Stimulated activated CD8-positive, alpha-beta memory T cell treated with anti-CD3 and anti-CD28 coated beads, Interleukin-4, amount 100 ng/mL, for 48 hours (primary cell): ENCODE measurements at regions not wholly inside any gene's neighbourhood (a gene's known extent, or its start where the extent isn't known, plus 50 kb on each side); places are given as distances from the start of the nearest gene placed in this dataset.
"Not testable (repeated sequence)": the region's sequence is repeated elsewhere in the genome, so short reads cannot be mapped to it uniquely, and the experiment has no call there.

Source experiments
- DNase-seq: peaks from one replicate; pipeline ENCODE4 v3.0.0-alpha.2; 2020

DNA sequence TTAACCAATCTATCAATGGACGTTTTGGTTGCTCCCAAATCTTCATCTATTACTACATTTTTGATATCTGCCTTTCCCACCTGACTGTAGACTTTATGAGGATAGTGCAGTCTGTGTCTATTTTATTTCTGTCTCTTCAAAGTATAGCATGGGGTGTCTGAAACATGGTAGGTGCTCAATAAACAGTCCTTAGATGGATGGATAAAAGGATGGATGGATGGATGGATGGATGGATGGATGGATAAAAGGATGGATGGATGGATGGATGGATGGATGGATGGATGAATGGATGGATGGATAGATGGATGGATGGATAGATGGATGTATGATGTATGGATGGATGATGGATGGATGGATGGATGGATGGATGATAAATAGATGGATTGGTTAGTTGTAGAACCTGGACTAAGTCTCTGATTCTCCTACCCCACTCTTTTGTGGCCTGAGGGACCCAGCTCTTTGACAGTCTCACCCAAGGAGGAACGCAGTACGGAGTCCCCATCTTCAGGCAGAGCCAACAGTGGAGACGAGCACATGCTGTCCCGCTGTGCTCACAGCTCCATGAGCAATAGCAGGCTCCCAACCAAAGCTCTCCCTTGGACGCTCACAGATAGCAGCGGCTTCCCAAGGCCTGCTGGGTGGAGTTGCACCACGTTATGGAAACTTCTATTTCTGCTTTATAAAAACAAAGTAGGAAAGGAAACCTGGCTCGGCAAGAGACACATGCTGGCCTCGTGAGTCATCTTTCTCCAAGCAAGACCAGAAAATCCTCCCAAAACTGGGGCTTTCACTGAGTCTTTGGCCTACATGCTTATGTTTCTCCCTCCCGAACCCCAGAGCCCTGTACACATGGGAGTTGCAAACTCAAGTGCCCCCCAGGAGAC, 448.0 kb downstream of the MIAT start:
- DNase-seq: no peak

DNA sequence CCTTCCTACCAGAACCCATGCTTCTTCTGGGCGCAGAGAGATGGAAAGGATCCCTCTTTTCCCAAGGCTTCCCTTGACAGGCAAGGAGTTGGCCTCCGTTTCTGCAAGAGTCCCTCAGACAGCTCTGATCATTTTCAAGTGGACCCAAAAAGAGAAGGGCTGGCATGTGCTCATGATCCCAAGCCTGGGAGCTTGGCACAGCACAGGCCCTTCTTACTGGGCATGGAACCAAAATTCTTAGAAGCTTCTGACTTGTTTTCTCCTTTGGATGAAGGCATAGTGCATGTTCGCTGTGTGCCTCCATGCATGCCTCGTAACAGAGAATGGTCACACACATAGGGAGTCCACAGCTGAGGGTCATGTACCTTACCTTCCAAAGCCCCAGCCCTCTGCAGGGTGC, 449.6 kb downstream of the MIAT start:
- DNase-seq: no peak

DNA sequence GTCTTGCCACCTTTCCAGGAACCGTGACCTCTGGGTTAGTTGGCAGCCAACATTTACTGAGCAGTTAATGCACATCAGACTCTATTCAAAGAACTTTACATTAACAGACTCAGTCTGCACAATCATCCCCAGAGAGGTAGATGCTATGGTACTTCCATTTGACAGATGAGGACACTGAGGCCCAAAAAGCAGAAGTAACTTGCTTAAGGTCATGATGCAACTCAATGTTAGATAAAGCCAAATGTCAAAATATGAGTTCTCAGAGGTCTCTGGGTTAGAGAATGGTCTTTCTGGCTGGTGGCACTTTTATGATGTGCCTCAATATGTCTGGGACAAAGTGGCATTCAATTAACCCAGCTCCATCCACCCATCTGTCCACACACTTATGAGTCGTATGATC, 450.0 kb downstream of the MIAT start:
- no peak for DNase-seq

DNA sequence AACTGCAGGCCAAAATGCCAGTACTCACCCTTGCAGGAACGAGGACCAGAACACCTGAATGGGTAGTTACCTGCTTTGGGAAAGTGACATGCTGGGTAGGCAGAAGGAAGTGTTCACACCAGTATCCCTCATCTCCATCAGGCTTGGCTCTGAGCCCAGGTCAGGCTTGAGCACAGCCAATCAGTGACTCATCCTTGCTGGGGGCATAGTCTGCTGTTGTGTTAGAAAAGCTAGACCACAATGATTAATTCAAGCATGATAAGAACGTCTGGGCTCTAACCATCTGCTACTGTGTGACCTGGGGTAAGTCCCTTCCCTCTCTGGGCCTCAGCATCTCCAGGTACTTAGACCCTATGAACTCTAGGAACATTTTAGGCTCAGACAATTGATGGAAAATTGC, 450.4 kb downstream of the MIAT start:
- DNase-seq: no peak

DNA sequence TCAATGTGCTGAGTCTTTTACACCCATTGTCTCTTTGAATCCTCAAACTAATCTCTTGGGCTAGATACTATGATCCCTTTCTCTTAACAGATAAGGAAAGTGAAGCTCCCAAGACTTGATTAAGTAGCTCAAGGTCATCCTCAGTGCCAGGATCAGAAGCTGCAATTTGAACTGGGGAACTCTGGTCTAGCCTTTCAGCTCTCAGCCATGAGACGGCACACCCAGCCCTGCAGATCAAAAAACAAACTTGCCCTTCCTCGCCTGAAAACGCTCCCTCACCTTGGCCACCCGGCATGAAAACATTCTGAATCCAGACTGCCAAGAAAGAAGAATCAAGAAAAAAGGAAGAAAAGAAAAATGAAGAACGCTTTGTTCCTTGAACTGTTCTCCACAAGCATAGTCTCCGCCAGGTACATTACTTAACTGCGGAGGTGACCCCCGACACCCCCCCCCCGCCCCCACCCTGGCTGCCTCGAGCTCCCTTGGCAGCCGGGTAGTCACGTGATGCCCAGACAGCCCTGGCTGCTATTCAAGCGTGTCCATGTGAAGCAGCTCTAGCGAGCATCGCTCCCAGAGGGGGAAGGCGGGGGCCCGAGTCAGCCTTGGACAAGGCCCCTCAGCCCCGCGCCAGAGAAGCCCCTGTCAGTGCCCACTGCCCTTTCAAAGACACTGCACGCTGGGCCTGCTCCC, 451.2 kb downstream of the MIAT start:
- no peak for DNase-seq

DNA sequence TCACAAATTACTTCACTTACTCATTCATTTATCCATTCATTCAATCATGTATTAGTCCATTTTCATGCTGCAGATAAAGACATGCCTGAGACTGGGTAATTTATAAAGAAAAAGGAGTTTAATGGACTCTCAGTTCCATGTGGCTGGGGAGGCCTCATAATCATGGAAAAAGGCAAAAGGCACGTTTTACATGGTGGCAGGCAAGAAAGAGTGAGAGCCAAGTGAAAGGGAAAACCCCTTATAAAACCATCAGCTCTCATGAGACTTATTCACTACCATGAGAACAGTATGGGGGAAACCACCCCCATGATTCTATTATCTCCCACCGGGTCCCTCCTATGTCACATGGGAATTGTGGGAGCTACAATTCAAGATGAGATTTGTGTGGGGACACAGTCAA, 452.0 kb downstream of the MIAT start:
- not testable (repeated sequence) for DNase-seq

DNA sequence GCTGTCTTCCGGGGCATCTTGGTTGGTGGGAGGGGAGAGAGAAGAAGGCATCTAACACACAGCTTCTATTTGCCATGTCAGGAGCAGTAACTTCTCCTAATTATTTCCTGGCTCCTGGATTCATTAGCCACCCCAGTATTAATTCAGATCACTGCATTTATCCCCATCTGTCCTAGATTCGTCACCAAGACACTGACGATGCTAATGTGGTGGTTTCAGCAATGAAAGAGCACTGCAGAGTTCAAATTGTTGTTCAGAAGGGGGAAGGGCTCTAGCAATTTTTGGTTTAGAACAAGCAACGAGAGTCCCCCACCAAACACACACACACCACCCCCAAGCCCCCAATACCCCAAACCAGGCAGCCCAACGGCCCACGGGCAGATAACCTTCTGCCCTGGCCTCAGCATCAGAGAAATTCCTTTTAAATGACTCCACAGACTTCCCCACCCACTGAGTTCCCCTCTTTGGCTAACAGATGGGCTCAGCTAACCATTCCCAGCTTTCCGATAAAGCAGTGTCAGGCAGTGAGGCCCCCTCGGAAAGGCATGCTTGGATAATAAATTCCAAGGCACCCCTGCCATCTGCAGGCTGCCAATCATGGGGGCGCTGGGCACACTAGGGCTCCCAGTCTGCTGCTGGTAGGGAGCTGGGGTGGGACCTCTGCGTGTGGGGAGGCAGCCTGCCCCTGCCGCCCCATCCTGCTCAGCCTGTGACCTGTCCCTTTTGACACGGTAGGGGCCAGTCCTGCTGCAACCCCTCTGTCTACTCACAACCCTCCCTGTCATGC, 453.5 kb downstream of the MIAT start:
- no peak for DNase-seq

DNA sequence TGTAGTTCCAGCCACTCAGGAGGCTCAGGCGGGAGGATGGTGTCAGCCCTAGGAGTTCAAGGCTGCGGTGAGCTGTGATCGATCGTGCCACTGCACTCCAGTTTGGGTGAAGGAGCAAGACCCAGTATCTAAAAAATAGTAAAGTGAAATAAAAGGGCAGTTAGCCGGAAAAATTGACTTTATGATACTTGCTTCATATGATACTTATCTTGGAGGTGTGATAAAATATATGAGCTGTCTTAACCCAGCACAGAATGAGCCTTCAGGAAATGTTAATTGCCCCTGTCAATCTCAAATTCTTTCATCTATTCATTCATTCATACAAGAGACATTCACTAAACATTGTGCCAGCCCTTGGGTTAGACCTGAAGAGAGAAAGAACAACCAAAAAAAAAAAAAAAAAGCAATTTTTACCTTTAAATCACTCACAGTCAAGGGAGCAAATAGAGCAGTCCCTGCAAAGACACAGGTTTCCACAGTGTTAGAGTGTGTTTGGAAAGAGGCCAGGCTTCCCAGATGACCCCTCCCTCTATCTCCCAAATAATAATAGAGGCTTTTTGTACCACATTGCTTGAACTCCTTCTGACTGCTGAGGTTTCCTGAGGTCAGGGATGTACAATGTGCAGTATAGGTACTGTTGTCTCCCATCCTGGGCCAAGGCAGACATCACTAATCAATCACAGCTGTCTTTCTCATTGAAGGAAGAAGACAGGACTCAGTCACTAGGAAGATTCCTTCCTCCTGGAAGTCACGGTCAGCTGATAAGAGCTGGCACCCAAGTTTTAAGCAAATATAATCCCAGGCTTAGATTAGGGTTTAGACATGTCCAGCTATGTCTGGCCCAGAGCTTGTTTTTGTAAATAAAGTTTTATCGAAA, 454.6 kb downstream of the MIAT start:
- no peak for DNase-seq

DNA sequence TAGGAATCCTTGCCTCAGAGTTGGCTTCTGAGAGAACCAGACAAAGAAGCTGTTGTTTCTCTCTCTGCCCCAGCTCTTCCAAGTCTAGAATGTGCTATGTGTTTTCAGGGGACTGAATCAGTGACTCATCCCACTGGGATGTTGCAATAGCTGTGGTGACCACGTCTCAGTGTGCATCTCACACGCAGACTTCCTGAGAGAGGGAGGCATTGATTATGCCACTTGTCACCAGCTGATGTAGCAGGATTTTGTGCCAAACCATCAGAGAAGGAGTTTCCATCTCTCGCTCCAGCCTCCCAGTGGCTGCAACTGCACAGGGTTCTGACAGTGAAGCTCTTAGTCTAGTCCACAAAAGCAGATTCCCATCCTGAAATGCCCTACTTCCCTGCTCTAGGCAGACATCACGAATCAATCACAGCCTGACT, 455.8 kb downstream of the MIAT start:
- DNase-seq: peak; percentile 37

DNA sequence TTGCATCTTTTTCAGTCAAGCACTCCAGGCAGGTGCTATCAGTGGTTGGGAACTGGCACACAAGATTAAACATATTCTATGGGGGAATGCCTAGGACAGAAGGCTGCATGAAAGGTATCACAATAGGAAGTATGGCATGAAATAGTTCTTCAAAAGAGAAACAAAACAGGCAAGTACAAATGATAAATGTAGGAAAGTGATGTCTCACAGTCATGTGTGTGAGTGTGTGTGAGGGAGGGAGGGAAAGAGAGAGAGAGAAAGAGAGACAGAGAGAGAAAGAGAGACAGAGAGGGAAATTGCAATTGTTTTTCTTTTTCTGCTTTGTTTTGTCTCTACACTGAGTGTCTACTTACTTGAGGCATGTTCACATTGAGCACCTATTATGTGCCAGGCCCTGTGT, 456.3 kb downstream of the MIAT start:
- no peak for DNase-seq

DNA sequence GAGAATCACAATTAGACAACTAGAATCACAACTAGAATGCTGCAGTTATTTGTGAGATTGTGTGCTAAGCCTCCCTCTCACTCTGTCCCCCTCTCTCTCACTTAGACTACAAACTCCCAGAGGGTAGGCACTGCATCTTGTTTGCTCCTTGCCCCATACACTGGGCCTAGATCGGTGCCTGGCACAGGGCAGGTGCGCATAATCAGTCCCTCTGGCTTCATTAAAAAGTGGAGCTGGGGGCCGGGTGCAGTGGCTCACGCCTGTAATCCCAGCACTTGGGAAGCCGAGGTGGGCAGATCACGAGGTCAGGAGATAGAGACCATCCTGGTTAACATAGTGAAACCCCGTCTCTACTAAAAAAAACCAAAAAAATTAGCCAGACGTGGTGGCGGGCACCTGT, 456.8 kb downstream of the MIAT start:
- DNase-seq: no peak

DNA sequence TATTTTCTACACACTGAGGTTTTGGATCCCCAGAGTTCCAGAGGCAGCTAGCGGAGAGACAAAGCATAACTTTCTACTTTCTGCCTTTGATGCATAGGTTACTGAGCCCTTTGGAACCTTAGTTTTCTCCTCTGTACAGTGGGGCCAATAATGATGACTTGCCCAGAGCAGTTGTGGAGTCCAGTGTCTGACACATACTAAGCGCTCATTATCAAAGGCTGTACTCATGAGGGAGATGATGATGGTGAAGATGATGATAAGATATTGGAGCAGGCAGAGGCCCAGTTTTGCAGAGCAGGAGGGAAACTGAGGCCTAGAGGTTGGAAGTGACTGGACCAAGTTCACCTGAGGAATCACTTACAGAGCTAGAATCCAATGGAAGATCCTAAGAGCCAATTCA, 458.0 kb downstream of the MIAT start:
- DNase-seq: no peak

DNA sequence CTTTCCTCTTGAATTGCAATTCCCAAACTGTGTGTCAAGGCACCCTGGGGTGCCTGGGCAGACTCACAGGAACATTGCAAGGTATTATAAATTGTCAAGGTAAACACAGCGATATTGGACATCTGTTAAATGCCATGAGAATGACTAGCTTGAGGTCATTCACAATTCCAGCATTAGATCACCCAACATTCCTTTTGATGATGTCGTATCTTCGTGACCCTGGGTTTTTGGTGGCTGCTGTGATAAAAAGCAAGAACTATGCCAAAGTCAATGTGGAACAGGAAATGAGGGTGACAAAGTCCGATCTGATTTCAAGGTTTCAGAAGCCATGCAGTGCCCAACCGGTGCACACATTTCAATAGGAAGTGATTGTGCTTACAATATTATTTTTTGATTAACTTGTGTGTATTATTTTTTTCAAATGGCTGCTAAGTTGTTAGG, 458.4 kb downstream of the MIAT start:
- DNase-seq: no peak

DNA sequence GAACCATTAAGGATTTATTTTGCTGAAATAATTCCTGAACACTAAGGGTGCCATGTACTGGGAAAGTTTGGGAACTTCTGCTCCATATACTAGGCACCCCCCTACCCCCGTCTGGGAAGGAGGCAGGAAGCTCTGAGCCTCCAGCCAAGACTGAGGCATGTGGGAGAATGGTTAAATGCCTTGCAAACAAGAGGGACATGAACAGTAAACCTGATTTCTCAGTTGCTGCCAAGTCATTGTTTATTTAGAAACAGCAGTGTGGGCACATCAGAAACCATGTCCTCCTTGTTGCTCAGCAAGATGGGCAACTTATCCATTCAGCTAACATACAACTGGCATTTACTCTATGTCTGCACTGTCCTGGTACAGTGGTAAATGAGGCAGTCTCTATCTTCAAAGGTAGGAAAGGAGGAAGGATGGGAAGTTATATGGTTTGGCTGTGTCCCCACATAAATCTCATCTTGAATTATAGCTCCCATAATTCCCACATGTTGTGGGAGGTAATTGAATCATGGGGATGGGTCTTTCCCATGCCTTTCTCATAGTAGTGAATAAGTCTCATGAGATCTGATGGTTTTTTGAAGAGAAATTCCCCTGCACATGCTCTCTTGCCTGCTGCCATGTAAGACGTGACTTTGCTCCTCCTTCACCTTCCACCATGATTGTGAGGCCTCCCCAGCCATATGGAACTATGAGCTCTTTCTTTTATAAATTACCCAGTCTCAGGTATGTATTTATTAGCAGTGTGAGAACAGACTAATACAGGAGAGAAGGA, 459.1 kb downstream of the MIAT start:
- DNase-seq: no peak

DNA sequence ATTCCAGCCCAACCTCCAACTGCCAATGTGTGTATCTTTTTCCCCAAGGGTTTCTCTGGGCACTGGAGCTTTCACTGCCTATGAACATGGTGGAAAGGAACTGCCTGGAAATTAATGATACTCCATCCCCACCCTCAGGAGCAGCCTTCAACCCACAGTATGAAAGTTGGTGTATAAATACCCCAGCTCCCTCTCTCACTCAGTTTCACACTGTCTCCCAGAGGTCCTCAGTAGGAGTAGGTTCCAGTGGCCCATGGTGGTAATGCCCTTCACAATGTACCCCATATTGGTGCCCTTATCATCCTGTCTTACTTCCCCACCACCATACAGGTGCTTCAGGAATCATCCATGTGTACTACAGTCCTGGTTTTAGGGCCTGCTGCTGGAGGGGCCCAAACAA, 462.6 kb downstream of the MIAT start:
- DNase-seq: no peak

DNA sequence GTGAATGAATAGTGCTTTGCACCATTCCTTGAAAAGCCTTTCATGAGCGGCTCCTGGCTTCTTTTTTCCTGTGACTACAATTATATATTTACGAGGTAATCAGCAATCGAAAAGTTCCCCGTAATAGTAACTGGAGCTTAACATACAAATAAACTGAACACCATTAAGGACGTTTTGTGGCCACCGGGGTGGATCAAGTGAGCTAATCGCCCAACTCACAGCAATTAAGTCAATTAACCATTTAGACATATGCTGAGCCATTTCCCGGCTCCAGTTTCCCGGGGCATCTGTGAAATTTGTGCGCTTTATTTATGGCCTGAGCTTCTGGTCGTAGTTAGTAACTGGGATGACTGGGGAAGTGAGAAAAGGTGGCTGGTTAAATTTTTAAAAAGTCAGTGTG, 465.2 kb downstream of the MIAT start:
- no peak for DNase-seq

DNA sequence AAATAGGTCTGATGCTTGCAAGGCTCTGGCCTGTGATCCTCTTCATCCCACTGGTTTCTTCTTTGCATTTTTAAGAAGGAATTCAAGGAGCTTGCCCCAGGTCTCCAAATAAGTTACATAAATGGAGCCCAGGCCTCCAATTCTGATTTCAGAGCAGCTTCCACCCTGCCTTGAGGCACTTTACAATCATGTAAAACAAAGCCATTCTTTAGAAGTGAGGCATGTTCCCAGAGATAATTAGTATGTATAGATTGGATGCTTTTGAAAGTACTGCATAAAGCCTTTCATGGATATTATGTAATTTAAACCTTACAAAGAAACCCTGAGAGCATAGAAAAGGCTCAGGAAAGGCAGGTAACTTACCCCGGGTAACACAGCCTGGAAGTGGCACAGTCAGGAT, 466.5 kb downstream of the MIAT start:
- DNase-seq: no peak

DNA sequence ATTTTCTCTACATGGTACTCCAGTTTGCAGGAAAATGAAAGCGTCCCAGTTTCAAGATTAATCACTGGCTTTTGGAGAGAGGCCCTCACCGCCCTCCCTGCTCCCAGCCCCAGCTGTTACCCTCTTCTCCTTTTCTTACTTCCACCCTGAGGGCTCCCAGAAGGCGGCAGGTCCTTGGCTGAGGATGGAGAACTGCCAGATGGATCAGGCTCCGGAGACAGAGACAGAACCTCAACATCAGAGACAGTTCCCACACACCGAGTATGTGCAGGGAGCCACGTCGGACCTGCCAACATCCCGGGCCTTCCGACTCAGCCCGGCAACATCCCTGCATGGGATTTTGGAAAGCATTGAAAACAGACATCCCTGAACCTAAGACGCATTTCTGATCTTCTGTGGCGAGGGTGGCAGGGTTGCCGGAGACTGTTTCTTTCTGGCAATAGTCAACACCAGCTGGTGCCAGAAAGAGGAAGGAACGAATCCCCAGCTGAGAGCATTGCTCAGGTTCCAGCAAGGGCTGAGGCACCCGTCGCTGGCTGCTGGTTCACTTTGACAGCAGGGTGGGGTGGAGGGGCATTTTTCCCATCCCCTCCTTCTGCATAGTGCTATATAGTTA, 467.1 kb downstream of the MIAT start:
- no peak for DNase-seq

DNA sequence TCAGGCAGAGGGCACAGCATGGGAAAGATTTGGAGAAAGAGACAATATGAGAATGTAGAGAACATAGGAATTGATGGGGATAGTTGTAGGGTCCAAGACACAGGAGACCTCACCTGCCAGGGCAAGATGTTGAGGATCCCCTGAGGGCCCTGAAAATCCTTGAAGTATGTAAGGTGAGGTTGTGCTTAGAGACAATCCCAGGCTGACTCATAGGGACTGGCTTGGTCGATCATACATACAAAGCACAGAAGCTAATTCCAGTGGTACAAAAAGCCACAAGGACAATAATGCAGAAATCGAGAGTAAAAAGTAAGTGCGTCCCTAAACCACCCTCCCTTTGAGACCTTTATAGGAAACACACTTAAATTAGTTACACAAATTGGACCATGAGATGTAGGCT, 468.2 kb downstream of the MIAT start:
- no peak for DNase-seq

DNA sequence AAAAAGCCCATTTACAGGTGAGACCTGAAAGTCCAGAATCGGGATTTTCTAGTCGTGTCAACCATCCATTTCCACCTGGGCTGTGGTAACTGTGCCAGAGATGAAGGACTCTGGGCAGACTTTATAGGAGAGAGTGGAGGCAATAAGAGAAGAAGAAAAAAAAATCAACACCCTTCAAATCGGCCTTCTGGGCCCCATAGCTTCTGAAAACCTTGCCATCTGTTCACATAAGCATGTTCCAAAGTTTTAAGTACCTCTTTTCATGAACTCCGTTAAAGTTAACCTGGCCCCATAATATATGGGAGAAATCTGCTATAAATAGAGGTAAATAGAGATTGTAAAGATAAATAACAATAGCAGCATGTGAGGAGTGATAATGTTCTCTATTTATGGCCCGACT, 470.5 kb downstream of the MIAT start:
- no peak for DNase-seq

DNA sequence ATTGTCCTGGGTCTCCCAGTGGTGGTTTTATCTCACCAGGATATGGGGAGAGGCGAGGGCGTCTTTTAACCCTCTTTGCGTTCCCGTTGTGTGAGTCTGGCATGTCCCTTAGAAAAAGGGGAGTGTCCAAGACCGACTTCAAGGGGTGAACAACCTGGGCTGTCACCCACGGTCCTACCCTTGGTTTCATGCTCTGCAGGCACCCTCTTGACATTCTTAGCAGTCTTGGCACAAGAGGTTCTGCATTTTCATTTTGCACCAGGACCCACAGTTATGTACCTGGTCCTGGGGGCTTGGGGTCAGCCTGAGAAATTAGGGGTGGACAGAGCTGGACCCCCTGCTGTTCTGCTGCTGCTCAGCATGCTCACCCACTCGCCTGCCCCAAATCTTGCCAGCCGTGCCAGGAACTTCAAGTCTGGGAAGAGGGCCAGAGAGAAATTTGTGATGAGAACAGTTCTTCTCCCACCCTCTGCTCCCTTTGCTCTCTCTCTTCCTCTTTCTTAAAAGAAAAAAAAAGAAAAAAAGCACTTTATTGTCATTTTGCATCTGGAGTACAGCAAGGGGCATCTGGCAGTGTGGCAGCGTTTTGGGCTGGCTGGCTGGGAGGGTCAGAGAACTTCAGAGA, 471.2 kb downstream of the MIAT start:
- no peak for DNase-seq
